ENCODE measurements at regions not wholly inside any gene's neighbourhood (a gene's known extent, or its start where the extent isn't known, plus 50 kb on each side); places are given as distances from the start of the nearest gene placed in this dataset.

DNA sequence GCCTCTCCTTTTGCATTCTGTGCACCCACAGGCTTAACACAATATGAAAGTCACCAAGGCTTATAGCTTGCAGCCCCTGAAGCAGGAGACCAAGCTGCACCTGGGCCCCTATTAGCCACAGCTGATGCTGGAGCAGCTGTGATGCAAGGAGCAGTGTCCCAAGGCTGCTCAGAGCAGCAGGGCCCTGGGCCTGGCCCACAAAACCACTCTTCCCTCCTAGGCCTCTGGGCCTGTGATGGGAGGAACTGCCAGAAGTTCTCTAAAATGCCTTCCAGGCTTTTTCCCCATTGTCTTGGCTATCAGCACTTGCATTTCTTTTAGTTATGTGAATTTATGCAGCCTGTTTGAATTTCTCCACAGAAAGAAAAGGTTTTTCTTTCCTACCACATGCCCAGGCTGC is 89.5 kb upstream of the KCTD3 start:
- TF ChIP-seq PHF8 (IDR thresholded peaks at IDR 0.05; ENCODE audit: borderline replicate concordance, low read length), result no peak
- TF ChIP-seq POLR2AphosphoS5 (IDR thresholded peaks at IDR 0.05; ENCODE audit: control insufficient read depth, insufficient read depth, low read depth, low read length), result no peak
- TF ChIP-seq, protein P1, sequence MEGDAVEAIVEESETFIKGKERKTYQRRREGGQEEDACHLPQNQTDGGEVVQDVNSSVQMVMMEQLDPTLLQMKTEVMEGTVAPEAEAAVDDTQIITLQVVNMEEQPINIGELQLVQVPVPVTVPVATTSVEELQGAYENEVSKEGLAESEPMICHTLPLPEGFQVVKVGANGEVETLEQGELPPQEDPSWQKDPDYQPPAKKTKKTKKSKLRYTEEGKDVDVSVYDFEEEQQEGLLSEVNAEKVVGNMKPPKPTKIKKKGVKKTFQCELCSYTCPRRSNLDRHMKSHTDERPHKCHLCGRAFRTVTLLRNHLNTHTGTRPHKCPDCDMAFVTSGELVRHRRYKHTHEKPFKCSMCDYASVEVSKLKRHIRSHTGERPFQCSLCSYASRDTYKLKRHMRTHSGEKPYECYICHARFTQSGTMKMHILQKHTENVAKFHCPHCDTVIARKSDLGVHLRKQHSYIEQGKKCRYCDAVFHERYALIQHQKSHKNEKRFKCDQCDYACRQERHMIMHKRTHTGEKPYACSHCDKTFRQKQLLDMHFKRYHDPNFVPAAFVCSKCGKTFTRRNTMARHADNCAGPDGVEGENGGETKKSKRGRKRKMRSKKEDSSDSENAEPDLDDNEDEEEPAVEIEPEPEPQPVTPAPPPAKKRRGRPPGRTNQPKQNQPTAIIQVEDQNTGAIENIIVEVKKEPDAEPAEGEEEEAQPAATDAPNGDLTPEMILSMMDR (IDR thresholded peaks at IDR 0.05 in 2 of 3, conservative IDR thresholded peaks at IDR 0.05 in 1 of 3; ENCODE audit: insufficient read depth in 2 of 3, low read depth in 1 of 3, low read length in 3 of 3), result no peak
- no peak for TF ChIP-seq ZFP36 (IDR thresholded peaks at IDR 0.05; ENCODE audit: low read depth, low read length, partially characterized antibody)
- TF ChIP-seq CBFB (CRISPR knock-in tag; IDR thresholded peaks at IDR 0.05), result no peak
- TF ChIP-seq, protein P2, sequence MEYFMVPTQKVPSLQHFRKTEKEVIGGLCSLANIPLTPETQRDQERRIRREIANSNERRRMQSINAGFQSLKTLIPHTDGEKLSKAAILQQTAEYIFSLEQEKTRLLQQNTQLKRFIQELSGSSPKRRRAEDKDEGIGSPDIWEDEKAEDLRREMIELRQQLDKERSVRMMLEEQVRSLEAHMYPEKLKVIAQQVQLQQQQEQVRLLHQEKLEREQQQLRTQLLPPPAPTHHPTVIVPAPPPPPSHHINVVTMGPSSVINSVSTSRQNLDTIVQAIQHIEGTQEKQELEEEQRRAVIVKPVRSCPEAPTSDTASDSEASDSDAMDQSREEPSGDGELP (CRISPR knock-in tag; IDR thresholded peaks at IDR 0.05; ENCODE audit: borderline replicate concordance), result no peak
- TF ChIP-seq ZNF785 (CRISPR knock-in tag; IDR thresholded peaks at IDR 0.05), result no peak
- no peak for TF ChIP-seq ARNT (IDR thresholded peaks at IDR 0.05)
- no peak for TF ChIP-seq JUN (IDR thresholded peaks at IDR 0.05; ENCODE audit: borderline replicate concordance, low read depth, low read length)
- no peak for TF ChIP-seq JUN (CRISPR knock-in tag; IDR thresholded peaks at IDR 0.05; ENCODE audit: borderline replicate concordance)
- TF ChIP-seq, protein P3, sequence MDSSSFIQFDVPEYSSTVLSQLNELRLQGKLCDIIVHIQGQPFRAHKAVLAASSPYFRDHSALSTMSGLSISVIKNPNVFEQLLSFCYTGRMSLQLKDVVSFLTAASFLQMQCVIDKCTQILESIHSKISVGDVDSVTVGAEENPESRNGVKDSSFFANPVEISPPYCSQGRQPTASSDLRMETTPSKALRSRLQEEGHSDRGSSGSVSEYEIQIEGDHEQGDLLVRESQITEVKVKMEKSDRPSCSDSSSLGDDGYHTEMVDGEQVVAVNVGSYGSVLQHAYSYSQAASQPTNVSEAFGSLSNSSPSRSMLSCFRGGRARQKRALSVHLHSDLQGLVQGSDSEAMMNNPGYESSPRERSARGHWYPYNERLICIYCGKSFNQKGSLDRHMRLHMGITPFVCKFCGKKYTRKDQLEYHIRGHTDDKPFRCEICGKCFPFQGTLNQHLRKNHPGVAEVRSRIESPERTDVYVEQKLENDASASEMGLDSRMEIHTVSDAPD (CRISPR knock-in tag; IDR thresholded peaks at IDR 0.05), result no peak
- no peak for TF ChIP-seq LCOR (CRISPR knock-in tag; IDR thresholded peaks at IDR 0.05)
- no peak for TF ChIP-seq MAFG (tag; conservative IDR thresholded peaks at IDR 0.05)
- no peak for TF ChIP-seq KLF16 (IDR thresholded peaks at IDR 0.05)
